ENCODE measurements at regions not wholly inside any gene's neighbourhood (a gene's known extent, or its start where the extent isn't known, plus 50 kb on each side); places are given as distances from the start of the nearest gene placed in this dataset.

- no peak for TF ChIP-seq CTCF (IDR thresholded peaks at IDR 0.05)
- TF ChIP-seq POLR2A (IDR thresholded peaks at IDR 0.05), result no peak
These were observed 1447.1 kb downstream of the FAM181B start for GRCh38 chr11:81286550-81286949.

Measured in adrenal gland (tissue), 5 donors.